GM12865 (cell line): ENCODE measurements at regions not wholly inside any gene's neighbourhood (a gene's known extent, or its start where the extent isn't known, plus 50 kb on each side); places are given as distances from the start of the nearest gene placed in this dataset.

Experiments
- DNase-seq: peaks from one replicate; pipeline ENCODE4 v3.0.0; 2010; ENCODE audit warnings: low read depth
- H3K4me3 ChIP-seq: 2 replicates; pipeline ENCODE4 v1.5.1; 2011; ENCODE audit warnings: mild to moderate bottlenecking, low read depth, low read length, control low read depth
- TF ChIP-seq, protein P1 (sequence below): IDR thresholded peaks from 2 replicates; pipeline ENCODE4 v1.5.1; 2011; ENCODE audit warnings: low read length, control low read depth, low read depth, inconsistent platforms; ENCODE audit not compliant: insufficient read depth; ENCODE audit errors: missing control alignments

GRCh38 chr18:77984178-77984577, 734.5 kb downstream of the GALR1 start:
- TF ChIP-seq, protein P1, sequence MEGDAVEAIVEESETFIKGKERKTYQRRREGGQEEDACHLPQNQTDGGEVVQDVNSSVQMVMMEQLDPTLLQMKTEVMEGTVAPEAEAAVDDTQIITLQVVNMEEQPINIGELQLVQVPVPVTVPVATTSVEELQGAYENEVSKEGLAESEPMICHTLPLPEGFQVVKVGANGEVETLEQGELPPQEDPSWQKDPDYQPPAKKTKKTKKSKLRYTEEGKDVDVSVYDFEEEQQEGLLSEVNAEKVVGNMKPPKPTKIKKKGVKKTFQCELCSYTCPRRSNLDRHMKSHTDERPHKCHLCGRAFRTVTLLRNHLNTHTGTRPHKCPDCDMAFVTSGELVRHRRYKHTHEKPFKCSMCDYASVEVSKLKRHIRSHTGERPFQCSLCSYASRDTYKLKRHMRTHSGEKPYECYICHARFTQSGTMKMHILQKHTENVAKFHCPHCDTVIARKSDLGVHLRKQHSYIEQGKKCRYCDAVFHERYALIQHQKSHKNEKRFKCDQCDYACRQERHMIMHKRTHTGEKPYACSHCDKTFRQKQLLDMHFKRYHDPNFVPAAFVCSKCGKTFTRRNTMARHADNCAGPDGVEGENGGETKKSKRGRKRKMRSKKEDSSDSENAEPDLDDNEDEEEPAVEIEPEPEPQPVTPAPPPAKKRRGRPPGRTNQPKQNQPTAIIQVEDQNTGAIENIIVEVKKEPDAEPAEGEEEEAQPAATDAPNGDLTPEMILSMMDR, result no peak
- H3K4me3 ChIP-seq, result no peak overlapping the region
- DNase-seq, result no peak

DNA sequence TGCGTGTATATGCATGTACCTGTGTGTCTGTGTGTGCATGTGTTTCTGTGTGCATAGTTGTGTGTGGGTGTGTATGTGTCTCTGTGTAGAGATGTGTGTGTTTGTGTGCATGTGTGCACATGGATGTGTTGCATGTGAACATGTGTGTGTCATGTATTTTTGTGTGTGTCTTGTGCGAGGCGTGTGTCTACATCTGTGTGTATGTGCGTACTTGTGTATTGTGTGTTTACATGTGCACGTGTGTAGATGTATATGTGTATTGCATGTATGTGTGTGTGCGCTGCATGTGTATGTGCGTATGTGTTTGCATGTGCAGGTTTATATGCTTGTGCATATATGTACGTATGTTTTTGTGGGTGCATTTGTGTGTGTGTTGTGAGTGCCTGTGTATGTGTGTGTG, 735.2 kb downstream of the GALR1 start:
- no peak for DNase-seq
- H3K4me3 ChIP-seq, result no peak overlapping the region
- TF ChIP-seq, protein P1, result no peak

GRCh38 chr18:77985526-77986281, 736.1 kb downstream of the GALR1 start:
- DNase-seq, result no peak
- TF ChIP-seq, protein P1, result no peak
- no peak overlapping the region for H3K4me3 ChIP-seq

- TF ChIP-seq, protein P1, result no peak
- DNase-seq, result no peak
- no peak overlapping the region for H3K4me3 ChIP-seq
Observed at GRCh38 chr18:77990131-77990530, 740.5 kb downstream of the GALR1 start.

DNA sequence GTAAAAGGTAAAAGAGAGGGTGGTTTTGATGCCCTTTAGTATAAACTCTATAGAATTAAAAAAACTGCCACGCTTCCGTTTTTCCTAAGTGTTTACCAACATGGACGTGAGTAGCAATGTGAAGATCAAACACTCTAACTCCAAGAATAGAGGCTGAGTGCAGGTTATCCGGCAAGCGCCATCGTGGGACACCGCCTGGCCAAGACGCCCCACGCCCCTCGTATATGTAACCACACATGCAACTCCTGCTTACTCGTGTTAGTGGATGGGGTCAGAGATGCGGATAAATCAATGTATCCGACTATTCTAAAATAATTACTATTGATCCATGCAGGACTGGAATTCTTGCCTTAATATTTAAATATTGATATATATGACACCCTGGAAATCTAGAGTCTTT, 741.3 kb downstream of the GALR1 start:
- H3K4me3 ChIP-seq, result no peak overlapping the region
- TF ChIP-seq, protein P1, result no peak
- DNase-seq, result no peak

DNA sequence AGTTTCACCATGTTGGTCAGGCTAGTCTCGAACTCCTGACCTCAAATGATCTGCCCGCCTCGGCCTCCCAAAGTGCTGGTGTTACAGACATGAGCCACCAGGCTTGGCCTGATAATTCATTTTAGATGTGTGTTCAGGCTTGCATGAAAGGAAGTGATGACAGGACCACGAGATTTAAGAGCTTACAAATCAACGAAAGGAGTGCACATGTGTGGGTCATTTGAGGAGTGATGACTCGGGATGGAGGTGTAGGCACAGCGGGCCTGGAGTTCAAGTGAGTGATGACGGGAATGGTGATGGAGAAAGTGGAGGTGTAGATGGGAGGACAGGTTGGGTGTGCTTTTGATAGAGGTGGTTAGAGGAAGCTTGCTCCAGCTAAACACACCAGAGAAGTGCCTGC, 742.4 kb downstream of the GALR1 start:
- TF ChIP-seq, protein P1, result no peak
- DNase-seq, result no peak

More for the DNA sequence above, 742.4 kb downstream of the GALR1 start:
- H3K4me3 ChIP-seq, result no peak overlapping the region
